ENCODE measurements at regions not wholly inside any gene's neighbourhood (a gene's known extent, or its start where the extent isn't known, plus 50 kb on each side); places are given as distances from the start of the nearest gene placed in this dataset.

- TF ChIP-seq, protein P1, sequence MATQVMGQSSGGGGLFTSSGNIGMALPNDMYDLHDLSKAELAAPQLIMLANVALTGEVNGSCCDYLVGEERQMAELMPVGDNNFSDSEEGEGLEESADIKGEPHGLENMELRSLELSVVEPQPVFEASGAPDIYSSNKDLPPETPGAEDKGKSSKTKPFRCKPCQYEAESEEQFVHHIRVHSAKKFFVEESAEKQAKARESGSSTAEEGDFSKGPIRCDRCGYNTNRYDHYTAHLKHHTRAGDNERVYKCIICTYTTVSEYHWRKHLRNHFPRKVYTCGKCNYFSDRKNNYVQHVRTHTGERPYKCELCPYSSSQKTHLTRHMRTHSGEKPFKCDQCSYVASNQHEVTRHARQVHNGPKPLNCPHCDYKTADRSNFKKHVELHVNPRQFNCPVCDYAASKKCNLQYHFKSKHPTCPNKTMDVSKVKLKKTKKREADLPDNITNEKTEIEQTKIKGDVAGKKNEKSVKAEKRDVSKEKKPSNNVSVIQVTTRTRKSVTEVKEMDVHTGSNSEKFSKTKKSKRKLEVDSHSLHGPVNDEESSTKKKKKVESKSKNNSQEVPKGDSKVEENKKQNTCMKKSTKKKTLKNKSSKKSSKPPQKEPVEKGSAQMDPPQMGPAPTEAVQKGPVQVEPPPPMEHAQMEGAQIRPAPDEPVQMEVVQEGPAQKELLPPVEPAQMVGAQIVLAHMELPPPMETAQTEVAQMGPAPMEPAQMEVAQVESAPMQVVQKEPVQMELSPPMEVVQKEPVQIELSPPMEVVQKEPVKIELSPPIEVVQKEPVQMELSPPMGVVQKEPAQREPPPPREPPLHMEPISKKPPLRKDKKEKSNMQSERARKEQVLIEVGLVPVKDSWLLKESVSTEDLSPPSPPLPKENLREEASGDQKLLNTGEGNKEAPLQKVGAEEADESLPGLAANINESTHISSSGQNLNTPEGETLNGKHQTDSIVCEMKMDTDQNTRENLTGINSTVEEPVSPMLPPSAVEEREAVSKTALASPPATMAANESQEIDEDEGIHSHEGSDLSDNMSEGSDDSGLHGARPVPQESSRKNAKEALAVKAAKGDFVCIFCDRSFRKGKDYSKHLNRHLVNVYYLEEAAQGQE (IDR thresholded peaks at IDR 0.05; ENCODE audit: insufficient read depth in 1 of 2, low read depth in 2 of 2, low read length in 2 of 2): no peak
- TF ChIP-seq POLR2AphosphoS5 (IDR thresholded peaks at IDR 0.05; ENCODE audit: low read depth, low read length) (no peak), TAF1 (IDR thresholded peaks at IDR 0.05; ENCODE audit: borderline replicate concordance, insufficient read depth, low read length) (no peak), SIN3A (IDR thresholded peaks at IDR 0.05; ENCODE audit: borderline replicate concordance, insufficient read depth, low read length) (no peak)
These were observed 437.0 kb downstream of the TUSC7 start for GRCh38 chr3:117146571-117146970.

Measured in PFSK-1 (cell line).